OCI-M1 (cell line): ENCODE measurements at regions not wholly inside any gene's neighbourhood (a gene's known extent, or its start where the extent isn't known, plus 50 kb on each side); places are given as distances from the start of the nearest gene placed in this dataset.
"Not testable (repeated sequence)": the region's sequence is repeated elsewhere in the genome, so short reads cannot be mapped to it uniquely, and the experiment has no call there.

ENCODE experiments used
- DNase-seq: peaks from one replicate; lab custom pipeline; 2025; lab: John Stamatoyannopoulos, UW

GRCh38 chr15:81775779-81776178, 270.0 kb downstream of the MEX3B start:
- DNase-seq: not testable (repeated sequence)

GRCh38 chr15:81774309-81774708, 271.5 kb downstream of the MEX3B start:
- no peak for DNase-seq

GRCh38 chr15:81768773-81769172, 277.0 kb downstream of the MEX3B start:
- no peak for DNase-seq

- DNase-seq: no peak
Measured at GRCh38 chr15:81766829-81767475, 278.9 kb downstream of the MEX3B start.

GRCh38 chr15:81765816-81766215, 280.0 kb downstream of the MEX3B start:
- DNase-seq: no peak

GRCh38 chr15:81763304-81763703, 282.5 kb downstream of the MEX3B start:
- no peak for DNase-seq

GRCh38 chr15:81760686-81761085, 285.1 kb downstream of the MEX3B start:
- no peak for DNase-seq

GRCh38 chr15:81758818-81759284, 287.0 kb downstream of the MEX3B start:
- DNase-seq: no peak

GRCh38 chr15:81755626-81756025, 290.2 kb downstream of the MEX3B start:
- no peak for DNase-seq

- no peak for DNase-seq
Measured at GRCh38 chr15:81754078-81754477, 291.7 kb downstream of the MEX3B start.

- peak; percentile 24 for DNase-seq
Measured at GRCh38 chr15:81752974-81753373, 292.8 kb downstream of the MEX3B start.

- peak; percentile 49 for DNase-seq
Measured at GRCh38 chr15:81752546-81752942, 293.3 kb downstream of the MEX3B start.

GRCh38 chr15:81751816-81752545, 293.8 kb downstream of the MEX3B start:
- no peak for DNase-seq

- no peak for DNase-seq
Measured at GRCh38 chr15:81751256-81751655, 294.6 kb downstream of the MEX3B start.

- no peak for DNase-seq
Measured at GRCh38 chr15:81749716-81750375, 296.0 kb downstream of the MEX3B start.

GRCh38 chr15:81747482-81747881, 298.3 kb downstream of the MEX3B start:
- no peak for DNase-seq

GRCh38 chr15:81747026-81747425, 298.8 kb downstream of the MEX3B start:
- no peak for DNase-seq

GRCh38 chr15:81744364-81744763, 301.5 kb downstream of the MEX3B start:
- no peak for DNase-seq

- DNase-seq: no peak
Measured at GRCh38 chr15:81740416-81740815, 305.4 kb downstream of the MEX3B start.

- DNase-seq: no peak
Measured at GRCh38 chr15:81729340-81729739, 316.5 kb downstream of the MEX3B start.

GRCh38 chr15:81728726-81729125, 317.1 kb downstream of the MEX3B start:
- DNase-seq: no peak

GRCh38 chr15:81725590-81725989, 320.2 kb downstream of the MEX3B start:
- DNase-seq: no peak

- no peak for DNase-seq
Measured at GRCh38 chr15:81724536-81724935, 321.3 kb downstream of the MEX3B start.
